ACHN (cell line): ENCODE measurements at regions not wholly inside any gene's neighbourhood (a gene's known extent, or its start where the extent isn't known, plus 50 kb on each side); places are given as distances from the start of the nearest gene placed in this dataset.
"Not testable (repeated sequence)": the region's sequence is repeated elsewhere in the genome, so short reads cannot be mapped to it uniquely, and the experiment has no call there.

Experiments
- DNase-seq: peaks from one replicate; pipeline ENCODE4 v3.0.0-alpha.2; 2015
- in situ Hi-C: cut with HindIII; loops from 2 replicates; pipeline ENCODE4 v1.10.0; 2017; ENCODE audit warnings: low sequenced_read_pairs, low pct_ligation_motif_present, low pct_unique_long_range_greater_than_20kb

DNA sequence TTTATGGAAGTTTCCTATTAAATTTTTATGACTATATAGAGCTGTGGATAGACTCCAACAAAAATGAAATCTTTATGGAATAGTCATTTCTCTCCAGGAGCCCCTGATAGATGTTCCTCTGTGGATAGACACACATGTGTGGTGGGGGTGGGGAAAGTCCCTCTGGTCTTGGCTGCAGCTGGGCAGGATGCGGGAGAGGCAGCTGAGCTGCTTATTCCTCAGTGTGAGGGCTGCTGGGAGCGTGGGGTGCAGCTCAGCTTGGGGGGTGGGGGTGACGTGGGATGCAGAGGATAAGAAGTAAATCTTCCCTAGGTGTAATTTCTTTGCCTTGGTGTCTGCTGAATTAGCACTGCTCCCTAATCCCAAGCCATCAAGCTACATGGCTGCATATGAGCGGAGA is 192.8 kb upstream of the PLGLB2 start:
- DNase-seq, in situ Hi-C loops: not testable (repeated sequence)

GRCh38 chr2:87559001-87559400 is 188.9 kb upstream of the PLGLB2 start:
- in situ Hi-C loops, DNase-seq: not testable (repeated sequence)

DNA sequence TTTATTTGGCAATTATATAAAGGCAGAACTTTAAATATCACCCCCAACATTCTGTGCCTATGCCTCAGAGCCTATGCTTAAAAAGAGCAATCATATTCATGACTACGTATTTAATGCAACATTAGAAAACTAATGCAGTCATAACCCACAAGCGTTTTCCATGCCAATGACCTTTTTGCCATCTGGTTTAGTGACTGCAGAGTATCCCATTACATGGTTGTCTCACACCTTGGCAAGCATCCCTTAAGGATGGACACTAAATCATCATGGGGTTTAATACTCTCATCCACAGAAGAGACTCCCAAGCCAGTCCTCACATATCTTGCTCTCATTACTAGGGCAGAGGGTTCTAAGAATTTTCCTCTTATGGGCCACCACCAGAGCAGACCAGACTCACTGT is 188.2 kb upstream of the PLGLB2 start:
- DNase-seq, in situ Hi-C loops: not testable (repeated sequence)

DNA sequence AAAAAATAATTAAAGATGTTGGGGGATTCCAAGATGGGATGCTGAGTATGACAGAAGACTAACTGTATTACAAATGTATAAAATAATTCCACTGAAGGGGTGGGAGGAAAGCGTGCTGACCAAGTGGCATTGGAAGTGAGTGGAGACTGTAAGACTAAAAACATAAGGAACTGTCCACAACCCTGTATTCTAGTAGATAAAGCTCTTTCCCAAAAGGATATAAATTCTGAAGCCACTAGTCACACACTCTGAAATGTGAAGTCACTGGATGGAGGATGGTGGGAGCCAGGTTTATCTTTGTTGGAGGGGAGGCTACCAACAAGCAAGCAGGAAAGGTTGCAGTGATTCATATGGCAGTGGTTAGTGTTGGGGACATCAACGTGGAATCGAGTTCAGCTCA is 182.8 kb upstream of the PLGLB2 start:
- DNase-seq, in situ Hi-C loops: not testable (repeated sequence)

DNA sequence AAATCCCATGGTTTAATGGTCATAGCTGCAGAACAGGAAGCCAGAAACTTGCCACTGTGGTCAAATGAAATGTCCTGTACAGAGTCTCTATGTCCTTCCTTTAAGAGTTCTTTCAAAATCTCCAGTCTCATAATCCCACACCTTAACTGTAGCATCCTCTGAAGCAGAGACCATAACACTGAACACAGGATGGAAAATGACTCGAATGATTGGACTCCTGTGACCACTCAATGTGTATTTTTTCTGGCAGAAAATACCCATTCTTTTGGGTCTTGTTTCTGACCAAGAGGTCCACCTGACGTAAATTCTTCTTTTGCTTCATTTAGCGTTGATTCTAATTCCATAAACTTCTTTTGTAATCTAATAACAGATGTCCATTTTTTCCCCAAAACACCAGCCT is 181.4 kb upstream of the PLGLB2 start:
- not testable (repeated sequence) for DNase-seq

GRCh38 chr2:87567093-87567492 is 180.8 kb upstream of the PLGLB2 start:
- in situ Hi-C loops, DNase-seq: not testable (repeated sequence)

More for the DNA sequence above, 181.4 kb upstream of the PLGLB2 start:
- in situ Hi-C loops: not testable (repeated sequence)

GRCh38 chr2:87567912-87568311 is 180.0 kb upstream of the PLGLB2 start:
- in situ Hi-C loops, DNase-seq: not testable (repeated sequence)

DNA sequence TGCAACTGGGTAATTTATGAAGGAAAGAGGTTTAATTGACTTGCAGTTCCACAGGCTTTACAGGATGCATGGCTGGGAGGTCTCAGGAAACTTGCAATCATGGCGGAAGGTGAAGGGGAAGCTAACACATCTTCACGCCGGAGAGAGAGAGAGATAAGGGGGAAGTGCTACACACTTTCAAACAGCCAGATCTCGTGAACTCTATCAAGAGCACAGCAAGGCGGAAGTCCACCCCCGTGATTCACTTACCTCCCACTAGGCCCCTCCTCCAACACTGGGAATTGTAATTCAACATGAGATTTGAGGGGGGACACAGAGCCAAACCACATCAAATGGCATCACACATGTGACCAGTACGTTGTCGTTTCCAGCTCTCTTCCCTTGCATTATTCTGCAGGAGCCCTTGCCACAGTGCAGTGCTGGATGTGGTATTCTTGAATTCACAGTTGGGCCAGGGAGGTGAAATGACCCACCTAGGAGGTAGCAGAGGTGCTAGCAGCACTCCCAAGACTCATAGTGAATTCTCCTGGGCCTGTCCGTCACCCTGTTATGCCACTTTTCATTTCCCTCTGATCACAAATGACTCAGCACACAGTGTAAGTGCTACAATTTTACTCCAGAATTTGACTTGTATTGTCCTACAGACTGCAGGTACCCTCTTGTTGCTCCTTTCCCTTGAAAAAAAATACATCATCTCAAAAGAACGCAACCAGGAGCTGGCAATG is 179.2 kb upstream of the PLGLB2 start:
- in situ Hi-C loops, DNase-seq: not testable (repeated sequence)

DNA sequence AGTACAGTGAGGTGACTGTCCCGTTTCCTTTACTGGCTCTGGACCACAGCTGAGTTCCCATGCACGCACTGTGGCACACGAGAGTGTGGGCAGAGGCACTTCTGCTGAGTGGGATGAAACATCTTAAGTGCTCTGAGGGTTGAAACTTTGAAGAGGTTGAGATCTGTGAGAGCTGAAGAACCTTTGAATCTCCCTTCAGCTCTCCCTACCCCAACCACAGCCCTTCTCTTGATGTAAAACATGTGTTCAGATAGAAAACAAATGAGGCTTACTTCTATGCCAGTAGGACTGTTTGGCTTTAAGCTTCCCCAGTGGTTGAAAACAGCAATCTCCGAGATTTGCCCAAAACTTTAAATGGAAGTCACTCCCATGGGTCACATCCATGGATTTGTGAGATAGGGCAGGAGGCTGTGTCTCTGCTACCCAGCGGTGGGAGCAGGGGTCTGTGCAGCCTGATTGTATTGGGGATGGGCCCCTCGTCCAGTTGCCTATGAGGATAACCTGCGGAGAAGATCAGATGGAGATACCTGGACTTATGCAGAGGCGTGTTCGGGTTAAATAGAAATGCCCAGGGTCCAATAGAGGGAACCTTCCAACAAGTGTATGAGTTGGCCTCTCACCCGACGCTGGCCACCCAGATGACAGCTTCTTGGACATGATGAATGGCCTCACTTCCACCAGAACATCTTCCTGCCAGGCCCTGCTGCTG is 178.0 kb upstream of the PLGLB2 start:
- DNase-seq, in situ Hi-C loops: not testable (repeated sequence)

DNA sequence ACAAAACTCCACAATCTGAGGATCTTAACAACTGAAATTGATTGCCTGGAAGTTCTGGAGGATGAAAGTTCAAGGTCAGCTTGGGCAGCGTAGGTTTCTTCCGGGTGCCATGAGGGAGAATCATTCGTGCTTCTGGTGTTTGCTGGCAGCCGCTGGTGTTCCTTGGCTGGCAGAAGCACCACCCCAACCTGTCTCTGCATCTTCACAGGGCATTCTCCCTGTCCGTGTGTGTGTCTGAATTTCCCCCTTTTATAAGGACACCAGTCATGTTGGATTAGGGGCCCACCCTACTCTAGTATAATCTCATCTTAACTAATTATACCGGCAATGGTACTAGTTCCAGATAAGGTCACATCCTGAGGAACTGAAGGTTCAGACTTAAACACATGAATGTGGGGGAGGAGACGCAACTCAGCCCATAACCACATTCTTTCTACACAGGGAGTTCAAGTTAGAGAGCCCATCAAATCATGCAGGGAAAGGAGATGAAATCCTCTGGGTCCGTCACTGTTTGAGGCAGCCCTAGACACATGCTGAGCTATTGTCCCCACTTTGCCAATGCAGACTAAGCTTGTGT is 175.9 kb upstream of the PLGLB2 start:
- DNase-seq, in situ Hi-C loops: not testable (repeated sequence)

DNA sequence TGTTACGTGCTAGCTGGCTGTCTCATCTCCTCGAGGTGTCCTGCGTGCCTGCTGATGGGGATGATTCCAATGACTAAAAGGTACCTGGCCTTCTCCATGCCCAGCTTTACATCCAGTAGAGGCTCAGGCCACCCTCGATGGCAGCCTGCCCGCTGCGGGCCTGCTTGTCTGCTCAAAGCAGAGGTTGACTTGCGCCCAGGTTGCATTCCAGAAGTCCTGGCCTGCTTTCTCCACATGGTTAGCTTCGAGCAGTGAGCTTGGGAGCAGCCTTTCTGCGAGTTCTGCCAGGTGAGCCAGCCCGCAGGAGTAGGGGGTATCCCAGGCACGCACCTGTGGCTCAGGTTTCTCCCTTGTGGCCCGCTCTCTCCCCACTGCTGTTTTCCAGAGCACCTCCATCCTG is 175.0 kb upstream of the PLGLB2 start:
- DNase-seq, in situ Hi-C loops: not testable (repeated sequence)

GRCh38 chr2:87573386-87574192 is 174.3 kb upstream of the PLGLB2 start:
- in situ Hi-C loops, DNase-seq: not testable (repeated sequence)

- DNase-seq, in situ Hi-C loops: not testable (repeated sequence)
Observed at GRCh38 chr2:87574193-87575119, 173.4 kb upstream of the PLGLB2 start.

DNA sequence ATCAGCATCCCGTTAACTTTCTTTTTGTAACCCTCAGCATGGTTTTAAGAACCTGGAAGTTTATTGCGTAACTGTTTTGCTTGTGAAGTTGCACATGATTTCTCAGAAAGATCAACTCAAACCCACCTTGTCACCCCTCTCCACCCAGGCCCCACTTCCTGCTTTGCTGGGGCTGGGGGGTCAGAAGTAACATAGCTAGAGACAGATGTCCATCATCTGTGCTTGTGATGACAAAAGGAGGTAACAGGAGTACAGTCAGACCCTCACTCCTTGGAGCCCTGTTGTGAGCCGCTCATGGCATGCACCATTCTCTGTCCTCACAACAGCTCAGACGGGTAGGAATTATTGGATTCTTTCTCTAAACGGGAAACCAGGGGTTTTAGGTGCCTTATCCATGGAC is 172.7 kb upstream of the PLGLB2 start:
- in situ Hi-C loops: not testable (repeated sequence)

DNA sequence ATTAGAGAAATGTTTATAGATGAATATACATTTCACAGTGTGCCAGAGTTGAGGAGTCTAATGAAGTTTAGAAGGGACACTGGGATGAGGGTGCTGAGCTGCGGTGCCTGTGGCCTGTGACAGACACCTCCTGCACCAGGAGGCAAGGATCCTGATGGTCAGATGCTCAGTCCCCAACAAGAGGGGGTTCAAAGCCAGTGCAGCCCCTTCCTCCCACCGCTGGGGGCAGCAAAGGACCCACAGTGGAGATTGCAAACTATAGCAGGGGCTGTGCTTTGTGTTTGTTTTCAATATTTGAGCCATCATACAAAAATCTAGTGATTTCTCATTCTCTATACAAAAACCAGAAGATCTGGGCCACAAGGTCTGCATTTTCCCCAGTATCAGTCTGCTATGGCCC is 170.5 kb upstream of the PLGLB2 start:
- DNase-seq, in situ Hi-C loops: not testable (repeated sequence)

More for the DNA sequence above, 172.7 kb upstream of the PLGLB2 start:
- DNase-seq: not testable (repeated sequence)

- DNase-seq, in situ Hi-C loops: not testable (repeated sequence)
Observed at GRCh38 chr2:87582152-87582551, 165.7 kb upstream of the PLGLB2 start.

DNA sequence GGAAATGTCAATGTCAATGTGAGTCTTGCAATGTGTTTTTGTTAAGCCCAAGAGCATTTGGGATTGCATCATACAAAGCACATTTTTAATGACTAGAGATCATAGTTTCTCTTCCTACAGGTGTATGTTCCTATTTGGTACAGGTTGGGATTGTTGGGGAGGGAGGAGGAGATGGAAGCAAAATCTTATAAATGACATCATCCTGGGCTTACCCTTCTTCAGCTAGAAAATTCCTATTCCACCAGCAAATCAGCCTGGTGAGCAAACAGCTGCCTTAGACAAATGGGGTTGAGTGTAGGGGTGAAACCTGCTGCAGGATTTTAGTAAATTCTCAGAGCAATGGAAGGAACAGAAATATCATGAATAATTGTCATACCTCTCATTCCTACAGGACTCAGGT is 165.3 kb upstream of the PLGLB2 start:
- DNase-seq, in situ Hi-C loops: not testable (repeated sequence)

GRCh38 chr2:87583370-87583769 is 164.5 kb upstream of the PLGLB2 start:
- in situ Hi-C loops, DNase-seq: not testable (repeated sequence)
